ENCODE measurements at regions not wholly inside any gene's neighbourhood (a gene's known extent, or its start where the extent isn't known, plus 50 kb on each side); places are given as distances from the start of the nearest gene placed in this dataset.

GRCh38 chr6:125682939-125683338 is 66.5 kb upstream of the HEY2 start:
- Histone ChIP-seq H3K18ac (ENCODE audit: insufficient read length, low read depth, low read length) (no peak overlapping the region), H3K27ac (ENCODE audit: insufficient read length, low read depth, low read length) (no peak overlapping the region), H2BK12ac (ENCODE audit: insufficient read length, low read depth, low read length) (no peak overlapping the region), H3K27me3 (ENCODE audit: insufficient read depth, low read length) (no peaks in the 10 kb centered on the region), H3K23me2 (ENCODE audit: insufficient read length, low read depth, low read length, poor library complexity, severe bottlenecking) (no peaks in the 10 kb centered on the region), H2BK20ac (ENCODE audit: low read depth, low read length, poor library complexity, severe bottlenecking) (no peak overlapping the region), H3T11ph (ENCODE audit: low read length) (no peak overlapping the region), H3K4me2 (ENCODE audit: insufficient read depth, insufficient read length, low read length) (no peak overlapping the region), H3K56ac (ENCODE audit: insufficient read length, low read depth, low read length) (no peak overlapping the region), H2AK5ac (ENCODE audit: insufficient read length, low read length) (no peak overlapping the region), H3K14ac (ENCODE audit: insufficient read depth, low read length) (no peak overlapping the region), H2AFZ (ENCODE audit: low read length) (no peak overlapping the region), H3K9me3 (ENCODE audit: control insufficient read depth, low read depth, low read length) (peaks cover 16% of the 10 kb centered on the region), H3K79me1 (ENCODE audit: insufficient read depth, low read depth, low read length, poor library complexity, severe bottlenecking) (no peaks in the 10 kb centered on the region), H2BK120ac (ENCODE audit: low read depth, low read length, poor library complexity, severe bottlenecking) (no peak overlapping the region), H3K4me1 (ENCODE audit: insufficient read depth, low read length) (no peaks in the 10 kb centered on the region), H3K23ac (ENCODE audit: insufficient read length, low read depth, low read length) (no peak overlapping the region), H4K20me1 (ENCODE audit: control insufficient read depth, insufficient read depth, insufficient read length) (peaks cover 2% of the 10 kb centered on the region), H3K4ac (ENCODE audit: low read depth, low read length) (no peak overlapping the region), H2BK15ac (ENCODE audit: low read depth, low read length) (no peak overlapping the region), H4K91ac (ENCODE audit: insufficient read length, low read depth, low read length) (no peak overlapping the region), H4K8ac (replicated peaks; ENCODE audit: insufficient read length, low read depth, low read length) (no peak overlapping the region), H2BK5ac (ENCODE audit: insufficient read length, low read length) (no peak overlapping the region), H4K5ac (ENCODE audit: insufficient read length, low read depth, low read length) (no peak overlapping the region), H3K79me2 (ENCODE audit: insufficient read depth, low read length) (no peaks in the 10 kb centered on the region), H3K9ac (ENCODE audit: extremely low read depth, insufficient read length, low read length) (no peak overlapping the region)
- Mint-ChIP-seq H3K27ac (no peak overlapping the region), H3K4me1 (peaks cover 19 to 23% of the 10 kb centered on the region in 2 experiments), H3K9me3 (peaks cover 3 to 19% of the 10 kb centered on the region in 2 experiments; a peak in 4 of 5 replicates), H3K27me3 (ENCODE audit: low read depth) (peaks cover 4% of the 10 kb centered on the region), H3K4me3 (no peak overlapping the region), H3K36me3 (ENCODE audit: insufficient read depth in 1 of 3, low read depth in 3 of 3) (peaks cover 5 to 42% (median 11%) of the 10 kb centered on the region in 3 experiments)
- DNase-seq: no peak
- TF ChIP-seq, protein P1, sequence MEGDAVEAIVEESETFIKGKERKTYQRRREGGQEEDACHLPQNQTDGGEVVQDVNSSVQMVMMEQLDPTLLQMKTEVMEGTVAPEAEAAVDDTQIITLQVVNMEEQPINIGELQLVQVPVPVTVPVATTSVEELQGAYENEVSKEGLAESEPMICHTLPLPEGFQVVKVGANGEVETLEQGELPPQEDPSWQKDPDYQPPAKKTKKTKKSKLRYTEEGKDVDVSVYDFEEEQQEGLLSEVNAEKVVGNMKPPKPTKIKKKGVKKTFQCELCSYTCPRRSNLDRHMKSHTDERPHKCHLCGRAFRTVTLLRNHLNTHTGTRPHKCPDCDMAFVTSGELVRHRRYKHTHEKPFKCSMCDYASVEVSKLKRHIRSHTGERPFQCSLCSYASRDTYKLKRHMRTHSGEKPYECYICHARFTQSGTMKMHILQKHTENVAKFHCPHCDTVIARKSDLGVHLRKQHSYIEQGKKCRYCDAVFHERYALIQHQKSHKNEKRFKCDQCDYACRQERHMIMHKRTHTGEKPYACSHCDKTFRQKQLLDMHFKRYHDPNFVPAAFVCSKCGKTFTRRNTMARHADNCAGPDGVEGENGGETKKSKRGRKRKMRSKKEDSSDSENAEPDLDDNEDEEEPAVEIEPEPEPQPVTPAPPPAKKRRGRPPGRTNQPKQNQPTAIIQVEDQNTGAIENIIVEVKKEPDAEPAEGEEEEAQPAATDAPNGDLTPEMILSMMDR (conservative IDR thresholded peaks at IDR 0.05): no peak
